ENCODE measurements at regions not wholly inside any gene's neighbourhood (a gene's known extent, or its start where the extent isn't known, plus 50 kb on each side); places are given as distances from the start of the nearest gene placed in this dataset.

DNA sequence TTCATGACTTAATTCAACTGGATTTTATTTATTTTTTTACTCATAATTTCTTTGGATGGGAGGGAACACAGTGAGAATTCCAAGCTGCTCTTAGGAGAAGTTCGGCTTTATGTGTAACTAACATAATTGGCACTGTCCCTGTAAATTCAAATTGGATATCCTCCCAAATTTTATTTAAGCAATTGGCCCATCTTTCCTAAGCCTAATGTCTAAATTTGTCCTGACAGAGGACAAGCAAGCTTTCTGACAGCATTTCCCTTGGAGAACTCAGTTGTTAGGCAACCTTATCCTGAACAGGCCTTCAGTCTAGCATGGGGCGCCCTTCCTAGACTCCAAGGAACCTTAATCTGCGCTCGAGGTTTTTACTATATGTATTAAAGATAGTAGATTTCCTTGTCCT is 550.3 kb downstream of the NUF2 start:
- WGBS, 2 donors = 57 to 69% methylated on average over 4 of the region's 4 CpGs

DNA sequence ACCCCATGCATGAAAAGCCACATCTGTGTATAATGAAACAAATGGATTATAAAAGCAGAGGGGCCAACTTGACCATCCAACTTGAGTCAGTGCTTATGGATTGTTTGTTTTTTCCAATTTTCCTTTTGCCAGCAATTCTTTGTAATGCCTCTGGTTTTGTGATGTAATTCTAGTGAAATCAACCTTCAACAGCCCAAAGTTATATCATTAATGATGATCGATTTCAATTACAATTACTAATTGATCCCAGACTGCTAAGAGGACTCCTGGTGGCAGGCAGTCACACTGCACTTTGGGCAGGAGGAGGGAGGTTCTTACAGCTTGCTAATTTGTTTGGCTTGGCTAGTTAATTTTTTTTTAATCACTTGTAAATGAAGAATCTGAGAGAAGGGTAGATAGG is 552.3 kb downstream of the NUF2 start:
- Histone ChIP-seq H3K27me3 (no peaks in the 10 kb centered on the region), H3K4me3 (no peak overlapping the region), H3K27ac (no peak overlapping the region), H3K9me3 (peaks cover 0 to 2% (median 0%) of the 10 kb centered on the region in 4 donors), H3K4me1 (peaks cover 0 to 7% (median 0%) of the 10 kb centered on the region in 4 donors), H3K36me3 (no peaks in the 10 kb centered on the region)
- DNase-seq = no peak
- WGBS, 2 donors = 67 to 91% methylated on average over 1 of the region's 1 CpG
- TF ChIP-seq, protein P1, sequence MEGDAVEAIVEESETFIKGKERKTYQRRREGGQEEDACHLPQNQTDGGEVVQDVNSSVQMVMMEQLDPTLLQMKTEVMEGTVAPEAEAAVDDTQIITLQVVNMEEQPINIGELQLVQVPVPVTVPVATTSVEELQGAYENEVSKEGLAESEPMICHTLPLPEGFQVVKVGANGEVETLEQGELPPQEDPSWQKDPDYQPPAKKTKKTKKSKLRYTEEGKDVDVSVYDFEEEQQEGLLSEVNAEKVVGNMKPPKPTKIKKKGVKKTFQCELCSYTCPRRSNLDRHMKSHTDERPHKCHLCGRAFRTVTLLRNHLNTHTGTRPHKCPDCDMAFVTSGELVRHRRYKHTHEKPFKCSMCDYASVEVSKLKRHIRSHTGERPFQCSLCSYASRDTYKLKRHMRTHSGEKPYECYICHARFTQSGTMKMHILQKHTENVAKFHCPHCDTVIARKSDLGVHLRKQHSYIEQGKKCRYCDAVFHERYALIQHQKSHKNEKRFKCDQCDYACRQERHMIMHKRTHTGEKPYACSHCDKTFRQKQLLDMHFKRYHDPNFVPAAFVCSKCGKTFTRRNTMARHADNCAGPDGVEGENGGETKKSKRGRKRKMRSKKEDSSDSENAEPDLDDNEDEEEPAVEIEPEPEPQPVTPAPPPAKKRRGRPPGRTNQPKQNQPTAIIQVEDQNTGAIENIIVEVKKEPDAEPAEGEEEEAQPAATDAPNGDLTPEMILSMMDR (IDR thresholded peaks at IDR 0.05) = no peak
- TF ChIP-seq POLR2AphosphoS5 (IDR thresholded peaks at IDR 0.05) (no peak), EP300 (IDR thresholded peaks at IDR 0.05) (no peak), POLR2A (IDR thresholded peaks at IDR 0.05) (no peak)
- ATAC-seq (ENCODE audit: low FRiP score in 2 of 2) = no peak

More for the DNA sequence above, 550.3 kb downstream of the NUF2 start:
- TF ChIP-seq POLR2A (IDR thresholded peaks at IDR 0.05) (no peak), POLR2AphosphoS5 (IDR thresholded peaks at IDR 0.05) (no peak), EP300 (IDR thresholded peaks at IDR 0.05) (no peak)
- Histone ChIP-seq H3K27ac (no peak overlapping the region), H3K4me3 (no peak overlapping the region), H3K36me3 (no peaks in the 10 kb centered on the region), H3K9me3 (peaks cover 0 to 4% (median 0%) of the 10 kb centered on the region in 4 donors), H3K27me3 (no peaks in the 10 kb centered on the region), H3K4me1 (peaks cover 0 to 7% (median 0%) of the 10 kb centered on the region in 4 donors)
- DNase-seq (no peak), ATAC-seq (ENCODE audit: low FRiP score in 2 of 2) (peak in 1 of 2 donors; percentile 18)

DNA sequence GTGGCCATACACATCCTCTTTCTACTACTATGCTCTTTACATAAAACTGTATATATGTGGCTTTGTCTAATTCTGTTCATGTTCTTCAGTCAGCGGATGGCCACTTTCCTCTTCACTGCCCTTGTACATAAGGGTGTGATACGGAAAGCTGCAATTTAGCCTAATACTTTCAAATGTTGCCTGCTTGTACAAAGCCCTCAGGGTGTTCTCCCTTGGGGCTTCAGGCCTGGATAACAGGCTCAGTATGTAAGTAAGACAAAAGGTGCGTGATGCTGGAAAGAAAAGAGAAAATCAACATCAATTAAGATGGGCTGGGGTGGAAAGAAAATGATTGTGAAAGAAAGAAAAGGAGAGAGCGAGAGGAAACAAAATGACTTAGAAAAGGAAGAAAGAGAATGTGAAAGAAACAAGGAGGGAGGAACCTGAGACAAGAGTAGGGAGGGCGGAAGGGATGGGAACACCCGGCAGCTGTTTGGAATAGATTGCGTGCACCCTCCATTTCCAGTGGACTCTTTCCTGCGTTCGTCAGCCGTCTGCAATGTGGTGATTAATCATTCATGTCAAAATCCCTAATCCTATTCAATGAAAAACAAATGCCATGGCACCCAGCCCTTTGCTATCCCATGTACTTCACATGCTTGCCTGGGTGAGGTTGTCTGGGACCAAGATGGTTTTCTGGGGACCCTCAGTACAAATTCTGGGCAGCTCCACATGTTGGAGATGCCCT is 553.6 kb downstream of the NUF2 start:
- ATAC-seq (ENCODE audit: low FRiP score in 2 of 2) = peak in 1 of 2 donors; percentile 93
- Histone ChIP-seq H3K36me3 (no peaks in the 10 kb centered on the region), H3K4me3 (no peak overlapping the region), H3K27me3 (no peaks in the 10 kb centered on the region), H3K27ac (peak overlapping the region in 2 of 4 donors; percentile 4 to 15), H3K4me1 (peaks cover 0 to 7% (median 0%) of the 10 kb centered on the region in 4 donors), H3K9me3 (no peaks in the 10 kb centered on the region)
- TF ChIP-seq, protein P1 (IDR thresholded peaks at IDR 0.05) = no peak
- TF ChIP-seq POLR2AphosphoS5 (IDR thresholded peaks at IDR 0.05) (no peak), EP300 (IDR thresholded peaks at IDR 0.05) (no peak), POLR2A (IDR thresholded peaks at IDR 0.05) (no peak)
- DNase-seq = no peak
- 59 to 66% methylated on average over 10 of the region's 10 CpGs for WGBS, 2 donors

DNA sequence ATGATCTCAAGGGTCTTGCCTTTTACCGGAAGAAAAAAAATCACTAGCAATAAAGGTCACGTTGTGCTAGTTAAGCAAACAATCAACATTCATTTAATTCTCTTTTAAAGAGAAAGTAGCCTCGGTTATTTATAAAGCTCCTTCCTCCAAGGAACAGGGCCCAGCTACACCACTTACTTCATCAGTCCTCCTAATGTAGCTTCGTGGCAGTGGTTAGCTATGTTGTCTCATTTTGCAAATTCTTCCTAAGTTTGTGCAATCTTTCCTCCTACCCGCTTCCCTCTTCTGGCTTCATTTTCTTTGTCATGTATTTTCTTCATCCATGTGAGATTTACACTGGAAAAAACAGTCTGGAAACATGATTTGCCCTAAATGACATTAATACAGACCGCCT is 554.2 kb downstream of the NUF2 start:
- ATAC-seq (ENCODE audit: low FRiP score in 2 of 2) = peak in 1 of 2 donors; percentile 85
- Histone ChIP-seq H3K9me3 (no peaks in the 10 kb centered on the region), H3K36me3 (no peaks in the 10 kb centered on the region), H3K27me3 (no peaks in the 10 kb centered on the region), H3K4me3 (no peak overlapping the region), H3K27ac (peak overlapping the region in 2 of 4 donors; percentile 4 to 15), H3K4me1 (peaks cover 0 to 7% (median 0%) of the 10 kb centered on the region in 4 donors)
- DNase-seq = no peak
- TF ChIP-seq POLR2A (IDR thresholded peaks at IDR 0.05) (no peak), POLR2AphosphoS5 (IDR thresholded peaks at IDR 0.05) (no peak), EP300 (IDR thresholded peaks at IDR 0.05) (no peak)
- TF ChIP-seq, protein P1 (IDR thresholded peaks at IDR 0.05) = no peak
- WGBS, 2 donors = 40 to 47% methylated on average over 6 of the region's 6 CpGs

DNA sequence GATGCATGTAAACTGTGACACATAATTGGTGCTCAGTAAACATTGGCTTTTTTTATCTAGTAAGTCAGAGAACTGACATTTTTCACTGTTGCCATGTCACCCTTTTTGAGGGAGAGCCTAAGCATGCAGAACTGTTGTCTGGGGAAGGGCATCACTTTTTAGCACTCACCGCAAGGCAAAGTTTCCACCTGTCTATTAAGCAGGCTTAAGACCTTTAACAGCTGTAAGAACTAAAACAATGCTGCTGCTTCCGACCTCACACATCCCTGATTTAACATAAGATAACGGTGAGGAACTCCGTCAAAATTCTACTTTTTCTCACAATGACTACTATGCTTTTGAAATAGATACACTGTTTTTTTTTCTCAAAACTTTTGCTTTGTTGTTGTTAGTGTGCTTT is 554.8 kb downstream of the NUF2 start:
- H3K4me3 ChIP-seq = no peak overlapping the region
- DNase-seq (no peak), ATAC-seq (ENCODE audit: low FRiP score in 2 of 2) (no peak)
- H3K4me1 ChIP-seq = peaks cover 0 to 7% (median 0%) of the 10 kb centered on the region in 4 donors
- H3K27me3 ChIP-seq = no peaks in the 10 kb centered on the region
- no peak overlapping the region for H3K27ac ChIP-seq
- no peaks in the 10 kb centered on the region for H3K9me3 ChIP-seq
- 68 to 74% methylated on average over 4 of the region's 4 CpGs for WGBS, 2 donors
- no peaks in the 10 kb centered on the region for H3K36me3 ChIP-seq
- TF ChIP-seq POLR2A (IDR thresholded peaks at IDR 0.05) = no peak
- no peak for TF ChIP-seq POLR2AphosphoS5 (IDR thresholded peaks at IDR 0.05)
- no peak for TF ChIP-seq EP300 (IDR thresholded peaks at IDR 0.05)
- TF ChIP-seq, protein P1 (IDR thresholded peaks at IDR 0.05) = no peak

Measured in upper lobe of left lung (tissue), 6 donors.